ENCODE measurements at regions not wholly inside any gene's neighbourhood (a gene's known extent, or its start where the extent isn't known, plus 50 kb on each side); places are given as distances from the start of the nearest gene placed in this dataset.
"Not testable (repeated sequence)": the region's sequence is repeated elsewhere in the genome, so short reads cannot be mapped to it uniquely, and the experiment has no call there.

DNA sequence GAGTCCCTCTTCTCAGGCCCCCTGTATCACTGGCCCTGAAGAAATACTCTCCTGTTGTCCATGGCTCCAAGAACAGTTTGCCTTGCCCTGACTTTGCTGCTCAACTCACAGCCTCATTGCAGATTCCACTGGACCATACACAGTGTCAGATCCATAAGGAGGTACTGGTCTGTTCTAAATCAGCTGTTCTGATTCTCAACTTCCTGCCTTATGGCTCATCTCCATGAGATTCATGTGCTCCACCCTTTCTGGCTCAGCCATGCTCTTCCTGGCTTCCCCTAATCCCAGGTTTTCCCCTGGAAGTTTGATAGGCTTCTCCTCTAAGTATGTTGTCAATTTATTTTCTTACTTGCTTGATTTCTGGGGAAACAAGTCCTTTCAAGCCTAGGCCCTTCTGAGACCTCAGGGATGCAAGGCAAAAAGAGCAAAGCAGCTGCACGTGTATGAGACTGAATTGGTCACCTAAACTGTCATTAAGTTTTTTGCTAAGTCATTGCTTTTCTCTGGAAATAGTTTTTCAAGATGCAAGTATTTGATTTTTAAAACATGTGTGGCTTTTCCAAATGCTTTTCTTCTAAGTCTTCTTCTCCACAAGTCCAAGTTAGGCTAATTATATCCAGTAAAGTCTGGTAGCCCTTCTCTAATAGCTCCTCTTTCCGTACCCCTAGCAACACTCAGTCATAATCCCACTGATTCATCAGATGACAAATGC, 1288.5 kb downstream of the RPIA start:
- DNase-seq, result not testable (repeated sequence)

DNA sequence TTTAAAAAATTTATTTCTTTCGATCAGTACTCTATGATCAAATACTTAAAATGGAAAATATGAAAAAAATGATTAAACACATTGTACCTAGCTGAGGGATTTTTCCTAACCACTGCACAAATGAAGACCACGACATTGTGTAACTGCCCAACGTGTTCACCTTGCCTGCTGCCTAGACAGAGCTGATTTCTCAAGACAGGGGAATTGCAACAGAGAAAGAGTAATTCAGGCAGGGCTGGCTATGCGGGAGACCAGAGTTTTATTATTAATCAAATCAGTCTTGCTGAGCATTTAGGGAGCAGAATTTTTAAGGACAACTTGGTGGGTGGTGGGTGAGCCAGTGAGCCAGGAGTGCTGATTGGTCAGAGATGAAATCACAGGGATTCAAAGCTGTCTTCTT, 1290.8 kb downstream of the RPIA start:
- DNase-seq, result not testable (repeated sequence)

DNA sequence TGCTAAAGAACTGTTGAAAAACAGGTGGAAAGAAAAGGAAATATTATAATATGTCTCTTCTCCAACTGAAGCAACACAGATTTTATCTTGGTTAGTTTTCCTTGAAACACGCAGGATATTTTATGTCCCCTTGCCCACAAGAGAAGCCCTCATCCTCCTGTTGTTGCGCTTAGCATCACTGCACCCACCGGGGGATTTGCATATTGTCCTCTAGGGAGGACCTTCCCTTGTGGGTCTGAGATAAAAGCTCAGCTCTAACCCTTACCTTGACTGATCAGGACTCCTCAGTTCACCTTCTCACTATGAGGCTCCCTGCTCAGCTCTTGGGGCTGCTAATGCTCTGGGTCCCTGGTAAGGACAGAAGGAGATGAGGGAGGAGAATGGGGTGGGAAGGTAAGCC, 1294.2 kb downstream of the RPIA start:
- DNase-seq, result not testable (repeated sequence)

DNA sequence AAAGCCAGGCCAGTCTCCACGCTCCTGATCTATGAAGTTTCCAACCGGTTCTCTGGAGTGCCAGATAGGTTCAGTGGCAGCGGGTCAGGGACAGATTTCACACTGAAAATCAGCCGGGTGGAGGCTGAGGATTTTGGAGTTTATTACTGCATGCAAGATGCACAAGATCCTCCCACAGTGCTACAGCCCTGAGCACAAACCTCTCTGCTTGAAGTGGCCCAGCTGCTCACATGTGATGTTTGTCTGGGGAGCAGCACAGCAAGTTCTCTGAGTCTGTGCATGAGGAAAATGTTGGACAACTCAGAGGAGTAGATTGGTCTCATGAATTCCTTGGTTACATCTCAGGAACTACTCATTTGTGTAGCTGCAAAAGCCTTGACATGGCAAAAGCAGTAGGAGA, 1295.1 kb downstream of the RPIA start:
- DNase-seq, result not testable (repeated sequence)

DNA sequence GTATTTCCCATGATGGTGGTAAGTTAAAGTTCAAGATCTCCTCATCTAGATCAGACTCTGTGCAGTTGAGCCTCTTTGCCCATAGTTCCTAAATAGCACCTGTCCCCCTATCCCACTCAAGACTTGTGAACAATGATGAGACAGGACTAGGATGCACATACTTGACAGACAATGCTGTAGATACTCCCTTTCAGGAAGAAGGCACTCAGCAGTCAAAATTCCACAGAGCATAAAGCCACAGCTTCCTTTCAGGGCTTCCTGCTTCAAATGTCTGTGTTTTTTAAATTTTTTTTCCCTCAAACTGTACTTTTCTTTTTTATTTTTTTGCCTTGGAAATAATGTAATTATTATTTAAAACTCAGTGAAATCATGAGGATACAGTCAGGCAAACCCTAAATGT, 1305.3 kb downstream of the RPIA start:
- DNase-seq, result not testable (repeated sequence)

DNA sequence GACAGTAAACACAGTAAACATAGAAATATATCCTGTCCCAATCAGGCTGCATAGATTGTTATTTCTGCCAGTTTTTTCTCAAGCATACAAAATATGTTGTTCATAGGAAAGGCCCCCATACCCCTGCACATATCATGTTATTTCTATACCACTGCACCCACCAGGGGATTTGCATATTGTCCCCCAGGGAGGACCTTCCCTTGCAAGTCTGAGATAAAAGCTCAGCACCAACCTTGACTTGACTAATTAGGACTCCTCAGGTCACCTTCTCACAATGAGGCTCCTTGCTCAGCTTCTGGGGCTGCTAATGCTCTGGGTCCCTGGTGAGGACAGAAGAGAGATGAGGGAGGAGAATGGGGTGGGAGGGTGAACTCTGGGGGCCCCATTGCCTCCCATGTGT, 1313.1 kb downstream of the RPIA start:
- not testable (repeated sequence) for DNase-seq

DNA sequence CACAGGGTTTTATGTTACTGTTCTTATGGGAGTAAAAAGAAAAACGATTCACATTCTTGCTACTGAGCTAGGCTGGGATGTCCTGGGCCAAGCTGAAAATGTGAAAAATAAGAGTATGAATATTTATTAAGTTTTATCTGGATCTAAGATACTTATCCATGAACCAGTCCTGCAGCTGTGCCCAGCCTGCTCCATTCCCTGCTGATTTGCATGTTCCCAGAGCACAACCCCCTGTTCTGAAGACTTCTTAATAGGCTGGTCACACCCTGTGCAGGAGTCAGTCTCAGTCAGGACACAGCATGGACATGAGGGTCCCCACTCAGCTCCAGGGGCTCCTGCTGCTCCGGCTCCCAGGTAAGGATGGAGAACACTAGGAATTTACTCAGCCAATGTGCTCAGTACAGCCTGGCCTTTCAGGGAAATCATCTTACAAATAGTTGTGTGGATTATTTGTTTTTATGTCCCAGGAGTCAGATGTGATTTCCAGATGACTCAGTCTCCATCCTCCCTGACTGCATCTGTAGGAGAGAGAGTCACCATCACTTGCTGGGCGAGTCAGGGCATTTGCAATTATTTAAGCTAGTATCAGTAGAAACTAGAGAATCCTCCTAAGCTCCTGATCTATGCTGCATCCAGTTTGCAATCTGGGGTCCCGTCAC, 1319.1 kb downstream of the RPIA start:
- DNase-seq, result not testable (repeated sequence)

DNA sequence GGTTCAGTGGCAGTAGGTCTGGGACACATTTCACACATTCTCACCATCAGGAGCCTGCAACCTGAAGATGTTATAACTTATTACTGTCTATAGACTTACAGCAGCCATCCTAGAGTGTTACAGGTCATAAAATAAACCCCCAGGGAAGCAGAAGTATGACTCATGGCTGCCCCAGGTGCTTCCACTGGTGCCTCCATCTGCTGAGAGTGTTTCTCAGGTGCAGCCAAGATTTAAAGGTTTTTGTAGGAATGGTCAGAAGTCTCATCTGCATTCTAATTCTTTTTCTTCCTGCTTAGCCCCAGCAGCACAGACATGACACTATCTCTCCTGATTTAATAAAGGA, 1319.6 kb downstream of the RPIA start:
- not testable (repeated sequence) for DNase-seq

DNA sequence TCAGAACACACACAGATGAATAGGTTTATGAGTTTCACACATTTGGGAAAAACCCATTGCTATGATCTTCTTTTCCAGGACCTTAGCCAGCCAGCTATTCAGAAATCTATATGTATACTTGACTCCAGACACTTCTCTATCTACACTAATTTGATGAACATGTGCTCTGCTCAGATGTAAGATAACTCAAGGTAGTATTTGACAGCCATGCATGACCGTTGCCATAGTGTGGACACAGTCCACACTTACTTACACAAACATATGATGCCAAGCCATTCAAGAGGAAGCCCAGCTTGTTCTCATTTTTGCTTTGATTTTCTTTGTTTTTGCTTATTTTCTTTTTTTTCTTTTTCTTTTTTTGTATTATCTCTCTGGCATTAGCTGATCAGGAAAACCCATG, 1328.4 kb downstream of the RPIA start:
- not testable (repeated sequence) for DNase-seq

DNA sequence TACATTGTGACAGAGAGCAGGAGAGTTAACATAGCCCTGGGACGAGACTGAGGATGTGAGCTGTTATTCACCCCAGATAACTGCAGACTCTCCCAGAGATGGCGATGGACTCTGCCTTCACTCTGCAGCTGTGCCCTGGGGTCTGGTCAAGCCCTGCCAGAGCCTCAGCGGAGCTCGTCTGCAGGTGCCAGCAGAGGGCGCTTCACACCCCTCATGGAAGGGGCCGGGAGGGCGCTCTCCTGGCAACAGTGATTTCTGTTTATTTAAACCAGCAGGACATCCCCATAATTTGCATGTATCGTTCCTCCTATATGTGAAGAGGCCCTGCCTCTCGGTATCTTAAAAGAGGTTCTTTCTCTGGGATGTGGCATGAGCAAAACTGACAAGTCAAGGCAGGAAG, 1329.8 kb downstream of the RPIA start:
- not testable (repeated sequence) for DNase-seq

DNA sequence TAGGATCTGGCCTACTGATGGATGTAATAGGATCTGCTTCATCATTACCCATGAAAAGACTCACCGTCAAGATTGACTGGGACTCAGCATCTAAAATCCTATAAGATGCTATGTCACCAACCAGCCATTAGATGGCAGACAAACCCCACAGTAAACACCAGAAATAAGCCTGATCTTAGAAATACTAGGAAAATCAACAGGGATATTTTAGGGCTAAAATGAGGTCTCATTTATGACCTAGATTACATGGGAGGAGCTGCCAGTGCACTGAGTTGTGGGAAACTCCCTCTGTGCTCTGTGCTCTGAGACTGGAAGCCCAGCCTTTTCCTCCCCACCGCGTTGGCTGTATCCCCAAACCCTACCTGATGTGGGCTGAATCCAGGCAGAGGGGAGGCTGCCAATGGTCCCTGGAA, 1335.8 kb downstream of the RPIA start:
- not testable (repeated sequence) for DNase-seq

DNA sequence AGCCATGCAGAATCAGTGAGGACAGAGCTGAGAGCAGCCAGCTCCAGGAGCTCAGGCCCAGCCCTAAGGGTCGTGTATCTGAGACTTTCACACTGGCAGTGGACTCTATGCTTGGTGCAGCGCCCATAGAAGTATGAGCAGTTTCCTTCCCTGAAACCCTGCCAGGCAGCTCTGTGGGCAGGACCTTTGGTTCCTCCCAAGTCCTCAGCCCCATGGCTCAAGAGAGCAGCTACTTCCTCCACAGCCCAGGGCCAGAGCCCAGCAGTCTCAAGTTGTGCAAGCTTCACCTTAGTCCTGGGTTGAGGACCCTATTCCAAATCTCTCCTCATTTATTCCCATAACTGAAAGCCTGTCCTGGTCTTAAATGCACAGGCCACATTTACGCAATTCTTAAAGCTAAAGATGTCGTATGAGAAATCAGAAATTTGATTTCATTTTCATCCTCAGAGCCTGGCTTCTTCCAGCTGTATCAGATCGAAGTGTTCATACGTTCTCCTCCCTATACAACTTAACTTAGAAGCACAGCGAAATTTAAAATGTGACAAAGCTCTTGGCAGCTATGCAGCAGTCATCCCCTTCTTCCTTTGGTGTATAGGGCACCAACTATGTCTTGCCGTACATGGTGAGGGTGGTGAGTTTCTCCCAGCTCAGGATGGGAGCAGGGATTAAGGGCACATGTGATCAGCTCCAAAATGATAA, 1337.1 kb downstream of the RPIA start:
- not testable (repeated sequence) for DNase-seq

DNA sequence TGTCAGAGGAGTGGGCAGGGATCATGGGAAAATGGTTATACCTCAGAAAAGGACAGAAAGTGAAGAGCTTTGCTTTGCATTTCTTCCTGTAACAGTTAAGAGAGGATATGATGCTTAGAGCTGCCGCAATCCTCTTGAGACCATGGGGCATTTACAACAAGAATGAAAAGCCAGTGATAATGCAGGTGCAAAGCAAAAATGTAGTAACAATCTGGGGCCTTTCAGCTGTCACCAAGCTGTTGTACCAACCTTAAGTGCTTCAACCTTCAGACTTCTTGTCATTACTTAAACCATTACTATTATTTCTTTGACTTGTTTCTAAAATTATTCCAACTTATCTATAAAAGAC, 1337.6 kb downstream of the RPIA start:
- DNase-seq, result not testable (repeated sequence)

DNA sequence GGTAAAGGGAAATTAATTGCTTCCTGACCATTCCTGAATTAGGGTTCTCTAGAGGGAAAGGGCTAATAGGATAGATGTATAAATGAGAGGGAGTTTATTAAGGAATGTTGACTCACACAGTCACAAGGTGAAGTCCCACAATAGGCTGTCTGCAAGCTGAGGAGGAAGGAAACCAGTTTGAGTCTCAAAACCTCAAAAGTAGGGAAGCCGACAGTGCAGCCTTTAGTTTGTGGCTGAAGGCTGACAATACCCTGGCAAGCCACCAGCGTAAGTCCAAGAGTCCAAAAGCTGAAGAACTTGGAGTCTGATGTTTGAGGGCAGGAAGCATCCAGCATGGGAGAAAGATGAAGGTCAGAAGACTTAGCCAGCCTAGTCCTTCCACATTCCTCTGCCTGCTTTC, 1340.8 kb downstream of the RPIA start:
- not testable (repeated sequence) for DNase-seq

DNA sequence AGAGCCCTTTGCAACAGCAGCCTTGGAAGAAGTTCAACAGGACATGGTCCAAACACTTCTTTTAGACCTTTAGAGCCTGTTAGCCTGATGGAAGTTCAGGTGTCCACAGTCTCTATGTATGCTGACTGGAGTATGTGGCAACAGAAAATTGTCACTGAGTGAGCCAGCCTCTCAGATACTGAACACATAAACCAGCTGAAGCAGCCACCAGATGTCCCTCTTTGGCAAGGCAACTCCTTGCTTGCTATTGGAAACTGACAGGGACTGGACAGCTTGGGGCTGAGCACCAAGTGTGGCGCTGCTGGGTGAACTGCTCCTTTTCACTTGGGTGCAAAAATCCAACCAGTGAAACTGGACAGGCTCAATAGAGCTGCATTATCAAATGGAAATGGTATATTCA, 1344.9 kb downstream of the RPIA start:
- DNase-seq, result not testable (repeated sequence)

DNA sequence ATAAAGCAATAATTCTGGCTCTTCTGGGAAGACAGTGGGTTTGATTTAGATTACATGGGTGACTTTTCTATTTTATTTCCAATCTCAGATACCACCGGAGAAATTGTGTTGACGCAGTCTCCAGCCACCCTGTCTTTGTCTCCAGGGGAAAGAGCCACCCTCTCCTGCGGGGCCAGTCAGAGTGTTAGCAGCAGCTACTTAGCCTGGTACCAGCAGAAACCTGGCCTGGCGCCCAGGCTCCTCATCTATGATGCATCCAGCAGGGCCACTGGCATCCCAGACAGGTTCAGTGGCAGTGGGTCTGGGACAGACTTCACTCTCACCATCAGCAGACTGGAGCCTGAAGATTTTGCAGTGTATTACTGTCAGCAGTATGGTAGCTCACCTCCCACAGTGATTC, 1347.6 kb downstream of the RPIA start:
- DNase-seq, result not testable (repeated sequence)

DNA sequence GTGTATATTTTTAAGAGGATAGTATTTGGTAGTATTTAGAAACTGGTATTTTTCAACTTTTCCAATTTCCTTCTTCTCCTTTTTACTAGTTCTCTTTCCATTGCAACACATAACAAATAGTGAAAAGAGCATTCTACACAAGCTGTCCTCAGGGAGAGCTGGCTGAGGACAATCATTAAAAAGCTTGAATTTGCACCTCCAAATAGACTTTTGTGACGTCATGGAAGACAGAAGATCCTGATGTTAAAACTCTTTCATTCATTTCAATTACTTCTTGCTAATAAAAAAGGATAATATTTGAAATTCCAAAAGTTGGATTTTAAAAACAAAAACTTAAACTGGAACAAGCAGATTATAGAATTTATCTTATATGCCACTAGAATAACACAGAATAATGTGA, 1356.3 kb downstream of the RPIA start:
- not testable (repeated sequence) for DNase-seq

DNA sequence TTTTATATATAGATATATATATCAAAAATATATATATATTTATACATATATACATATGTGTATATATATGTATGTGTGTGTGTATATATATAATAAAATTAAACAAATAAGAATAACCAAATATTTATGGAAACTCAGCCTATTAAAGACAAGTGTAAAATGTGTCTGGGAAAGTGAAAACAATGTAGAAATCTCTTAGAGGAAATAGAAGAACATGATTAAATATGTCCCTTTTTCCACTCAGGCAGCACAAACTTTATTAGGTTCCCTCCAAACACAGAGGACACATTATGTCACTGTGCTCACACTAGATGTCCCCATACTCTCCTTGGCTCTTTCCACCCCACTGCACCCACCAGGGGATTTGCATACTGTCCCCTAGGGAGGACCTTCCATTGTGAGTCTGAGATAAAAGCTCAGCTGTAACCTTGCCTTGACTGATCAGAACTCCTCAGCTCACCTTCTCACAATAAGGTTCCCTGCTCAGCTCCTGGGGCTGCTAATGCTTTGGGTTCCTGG, 1360.7 kb downstream of the RPIA start:
- not testable (repeated sequence) for DNase-seq

DNA sequence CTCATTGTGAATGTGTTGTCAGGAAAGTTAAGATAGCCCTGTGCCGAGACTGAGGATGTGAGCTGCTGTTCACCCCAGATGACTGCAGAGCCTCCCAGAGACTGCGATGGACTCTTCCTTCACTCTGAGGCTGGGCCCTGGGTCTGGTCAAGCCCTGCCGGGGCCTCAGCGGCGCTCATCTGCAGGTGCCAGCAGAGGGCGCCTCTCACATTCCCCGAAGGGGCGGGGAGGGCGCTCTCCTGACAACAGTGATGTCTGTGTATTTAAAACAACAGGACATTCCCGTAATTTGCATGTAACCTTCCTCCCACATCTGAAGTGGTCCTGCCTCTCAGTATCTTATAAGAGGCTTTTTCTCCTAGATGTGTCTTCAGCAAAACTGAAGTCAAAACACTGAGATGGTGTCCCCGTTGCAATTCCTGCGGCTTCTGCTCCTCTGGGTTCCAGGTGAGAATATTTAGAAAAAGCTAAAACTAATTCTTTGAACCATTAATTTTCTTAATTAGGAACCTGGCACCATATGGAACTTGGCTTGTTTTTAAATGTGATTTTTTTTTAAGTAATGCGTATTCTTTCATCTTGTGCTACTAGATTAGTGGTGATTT, 1377.9 kb downstream of the RPIA start:
- no peak for DNase-seq

DNA sequence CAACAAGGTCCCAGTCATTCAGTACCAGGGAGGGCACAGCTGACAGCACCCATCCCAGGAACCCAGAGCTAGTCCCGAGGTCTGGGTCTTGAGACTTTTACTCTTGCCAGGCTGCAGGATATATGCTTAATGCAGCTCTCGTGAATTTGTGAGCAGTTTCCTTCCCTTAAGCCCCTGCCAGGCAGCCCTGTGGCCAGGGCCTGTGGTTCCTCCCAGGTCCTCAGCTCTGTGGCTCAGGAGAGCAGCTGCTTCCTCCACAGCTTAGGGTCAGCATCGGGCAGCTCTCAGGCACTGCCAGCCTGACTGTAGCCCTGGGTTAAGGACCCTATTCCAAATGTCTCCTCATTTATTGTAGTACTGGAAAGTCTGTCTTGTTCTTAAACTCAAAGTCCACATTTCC, 1384.8 kb downstream of the RPIA start:
- no peak for DNase-seq

DNA sequence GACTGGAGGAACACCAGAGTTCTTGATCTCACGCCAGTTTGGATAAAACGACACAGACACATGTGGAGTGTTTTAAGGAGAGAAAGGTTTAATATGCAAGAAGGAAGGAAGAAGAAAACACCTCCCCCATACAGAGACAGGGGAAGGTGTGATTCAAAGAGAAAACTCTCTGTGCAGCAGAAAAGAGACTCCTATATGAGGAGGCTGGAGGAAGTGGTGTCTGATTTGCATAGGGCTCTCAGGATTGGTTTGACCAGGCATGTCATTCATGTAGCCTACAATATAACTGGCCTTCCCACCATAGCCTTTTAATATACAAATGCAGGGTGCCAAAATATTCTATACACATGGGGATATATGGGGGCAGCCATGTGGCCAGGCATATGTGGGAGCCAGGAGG, 1386.5 kb downstream of the RPIA start:
- no peak for DNase-seq

DNA sequence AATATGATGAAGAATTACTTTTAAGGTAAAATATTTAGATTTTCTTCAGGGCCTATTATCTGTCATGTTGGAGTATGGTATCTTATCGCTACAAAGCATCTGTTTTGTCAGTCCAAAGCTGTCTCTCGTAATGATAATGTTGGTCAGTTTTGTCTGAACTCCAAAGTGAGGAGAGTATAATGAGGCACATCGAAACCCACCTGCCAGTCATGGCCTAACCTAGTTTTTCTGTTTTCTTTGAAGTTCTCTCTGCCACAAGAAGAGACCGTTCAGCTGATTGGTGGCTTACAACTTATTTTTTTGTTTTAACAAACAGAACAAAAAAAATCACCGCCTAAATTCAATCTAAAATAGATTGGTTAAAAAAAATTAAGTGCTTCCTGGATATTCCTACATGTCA, 1387.9 kb downstream of the RPIA start:
- DNase-seq, result no peak

DNA sequence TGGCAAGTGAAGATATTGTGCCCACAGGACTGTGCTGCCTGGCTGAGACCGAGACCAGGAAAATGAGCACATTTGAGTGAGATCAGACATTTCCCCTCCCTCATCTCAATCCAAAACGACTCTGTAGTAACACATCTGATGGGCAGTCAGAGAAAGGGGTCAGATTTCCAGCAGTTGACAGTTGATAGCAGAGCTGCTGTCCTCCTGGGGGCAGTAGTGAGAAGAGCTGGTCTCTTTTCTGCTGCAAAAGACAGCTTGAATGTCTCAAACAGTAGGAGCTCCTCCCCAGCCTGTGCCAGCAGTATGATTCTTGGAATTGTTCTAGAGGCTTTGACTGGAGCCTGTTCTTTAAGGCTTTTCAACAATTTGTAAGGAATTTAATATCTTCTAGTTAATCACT, 1396.3 kb downstream of the RPIA start:
- DNase-seq, result not testable (repeated sequence)
